Glomerular visceral epithelial cell (primary cell): ENCODE measurements at regions not wholly inside any gene's neighbourhood (a gene's known extent, or its start where the extent isn't known, plus 50 kb on each side); places are given as distances from the start of the nearest gene placed in this dataset.
A peak's percentile ranks its signal among the peaks of the same experiment; 100 is the strongest.

Source experiments
- DNase-seq: peaks from one replicate; pipeline ENCODE4 v3.0.0-alpha.2; 2016; ENCODE audit errors: extremely low spot score

DNA sequence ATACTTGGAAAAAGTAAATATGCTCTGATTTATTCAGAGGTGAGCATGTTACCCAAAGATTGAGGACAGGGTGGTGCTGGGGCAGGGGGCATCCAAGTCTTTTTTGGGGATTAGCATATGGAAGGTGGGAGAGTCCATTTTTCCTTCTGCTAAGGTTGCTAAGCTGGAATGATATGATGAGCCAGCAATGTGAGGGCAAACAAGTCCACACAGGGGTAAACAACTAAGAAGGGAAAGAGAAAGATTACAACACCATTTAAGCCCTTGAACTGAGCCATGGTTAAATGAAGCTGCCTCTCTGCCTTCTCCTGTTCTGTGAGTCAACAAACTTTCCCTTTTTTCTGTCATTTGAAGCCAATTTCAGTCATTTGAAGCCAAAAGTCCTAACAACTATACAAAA is 89.0 kb downstream of the RPL22L1 start:
- no peak for DNase-seq

DNA sequence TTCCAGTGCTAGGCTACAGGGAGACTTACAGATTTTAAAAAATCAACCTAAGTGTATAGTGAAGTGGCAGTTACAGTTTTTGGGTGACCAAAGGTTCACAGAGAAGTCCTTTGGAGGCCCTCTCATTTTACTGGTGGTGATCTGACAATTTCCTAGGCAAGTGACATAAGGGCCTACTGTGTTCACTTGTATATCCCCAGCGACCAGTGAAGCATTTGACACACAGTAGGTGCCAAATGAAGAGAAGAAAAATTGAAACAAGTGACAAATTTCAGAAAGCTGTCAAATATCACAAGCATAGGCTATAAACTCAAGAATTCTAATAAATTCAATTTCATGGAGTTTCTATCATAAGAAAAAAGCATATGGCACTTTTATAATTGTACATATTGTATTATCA is 89.5 kb downstream of the RPL22L1 start:
- no peak for DNase-seq

GRCh38 chr3:170778240-170779217 is 91.5 kb downstream of the RPL22L1 start:
- DNase-seq, result no peak

GRCh38 chr3:170777564-170777926 is 92.5 kb downstream of the RPL22L1 start:
- no peak for DNase-seq

GRCh38 chr3:170776887-170777563 is 93.0 kb downstream of the RPL22L1 start:
- no peak for DNase-seq

GRCh38 chr3:170773682-170774425 is 96.1 kb downstream of the RPL22L1 start:
- no peak for DNase-seq

DNA sequence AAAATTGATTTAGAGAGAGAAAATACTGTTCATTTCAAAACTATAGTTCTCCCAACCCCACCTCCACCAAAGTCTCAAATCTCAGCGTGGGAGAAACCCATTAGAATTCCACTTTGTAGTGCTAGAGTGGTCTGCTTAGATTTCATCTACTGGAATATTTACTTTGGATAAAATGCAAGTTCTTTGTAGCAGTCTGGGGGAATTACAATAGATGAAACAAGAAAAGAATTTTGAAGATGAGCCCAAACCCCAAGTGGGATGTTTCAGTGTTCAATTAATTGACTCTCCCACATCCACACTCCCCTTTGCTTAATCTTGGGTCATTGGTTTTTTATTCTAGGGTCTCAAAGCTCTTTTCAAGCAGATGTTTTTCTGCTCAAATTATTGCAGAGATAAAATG is 97.8 kb downstream of the RPL22L1 start:
- no peak for DNase-seq

DNA sequence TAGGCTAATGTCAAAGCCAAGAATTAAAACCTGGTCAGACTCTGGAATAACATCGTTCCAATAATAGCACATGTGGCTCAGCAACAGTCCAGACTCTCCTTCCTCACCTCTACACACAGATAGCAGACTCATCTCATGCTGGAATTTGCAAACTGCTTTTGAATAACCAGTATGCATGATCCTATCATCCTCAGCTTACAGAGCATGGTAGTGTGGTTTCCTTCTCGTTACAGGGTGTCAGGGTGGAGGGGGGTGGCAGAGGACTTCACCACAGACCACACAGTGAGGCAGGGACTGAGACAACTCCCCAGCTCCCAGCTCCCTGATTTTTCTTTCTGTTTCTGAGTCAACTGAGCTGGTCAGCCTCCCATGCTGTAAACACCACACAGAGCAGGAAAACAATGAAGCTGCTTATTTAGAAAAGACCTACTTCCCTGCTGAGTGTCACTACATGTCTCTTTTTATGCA is 101.6 kb downstream of the RPL22L1 start:
- DNase-seq, result peak; percentile 86

GRCh38 chr3:170767576-170767941 is 102.4 kb downstream of the RPL22L1 start:
- DNase-seq, result no peak

DNA sequence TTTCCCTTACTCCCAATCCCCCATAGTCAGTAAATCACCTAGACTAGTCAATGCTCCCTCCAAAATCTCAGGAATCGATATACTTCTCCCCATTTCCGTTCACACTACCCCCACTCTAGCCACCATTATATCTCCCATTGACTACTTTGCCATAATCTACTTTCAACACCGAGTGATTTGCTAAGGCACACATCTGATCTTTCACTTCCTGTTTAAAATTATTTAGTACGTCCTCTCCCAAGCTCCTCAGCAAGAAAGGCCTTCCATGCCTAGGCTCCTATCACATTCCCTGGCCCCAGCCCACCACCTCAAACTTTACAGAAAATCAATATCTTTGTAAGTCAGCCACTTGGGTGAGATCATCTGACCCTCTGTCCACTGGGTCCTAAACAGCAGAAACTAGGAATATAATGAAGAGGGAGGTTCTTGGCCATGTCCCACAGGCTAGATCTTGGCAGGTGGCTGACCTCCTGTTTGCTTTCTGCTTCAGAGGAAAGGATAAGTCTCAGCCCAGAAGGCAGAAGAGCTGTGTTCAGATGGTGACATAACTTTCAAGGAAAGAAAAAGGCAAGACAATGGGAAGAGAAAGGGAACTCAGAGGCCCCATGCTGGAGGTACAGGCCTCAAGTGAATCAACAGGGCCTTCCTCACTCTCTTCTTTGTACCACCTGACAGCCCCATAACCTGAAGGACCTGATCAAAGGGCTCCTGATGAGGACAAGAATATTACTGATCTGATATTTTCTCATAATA is 103.0 kb downstream of the RPL22L1 start:
- DNase-seq, result no peak

GRCh38 chr3:170766253-170766652 is 103.7 kb downstream of the RPL22L1 start:
- DNase-seq, result peak; percentile 17

- DNase-seq, result no peak
These were observed 104.4 kb downstream of the RPL22L1 start for GRCh38 chr3:170765419-170766078.

DNA sequence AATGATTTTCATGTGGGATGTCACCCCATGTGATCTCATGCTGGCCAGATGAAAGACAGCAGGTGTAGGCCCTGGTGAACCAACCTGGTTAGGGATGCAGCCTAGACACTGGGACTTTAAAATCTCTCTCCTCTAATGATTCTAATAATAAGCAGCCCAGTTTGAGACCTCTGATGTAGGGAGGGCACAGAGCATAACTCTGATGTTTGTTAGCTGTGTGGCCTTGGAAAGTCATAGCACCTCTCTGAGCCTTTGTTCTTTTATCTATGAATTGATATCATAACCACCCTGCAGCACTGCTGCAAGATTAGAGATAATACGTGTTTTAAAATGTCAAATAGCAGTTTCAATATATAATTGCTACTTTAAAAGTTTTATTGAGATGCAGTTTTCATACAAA is 106.0 kb downstream of the RPL22L1 start:
- DNase-seq, result no peak

- no peak for DNase-seq
These were observed 107.9 kb downstream of the RPL22L1 start for GRCh38 chr3:170762064-170762463.

DNA sequence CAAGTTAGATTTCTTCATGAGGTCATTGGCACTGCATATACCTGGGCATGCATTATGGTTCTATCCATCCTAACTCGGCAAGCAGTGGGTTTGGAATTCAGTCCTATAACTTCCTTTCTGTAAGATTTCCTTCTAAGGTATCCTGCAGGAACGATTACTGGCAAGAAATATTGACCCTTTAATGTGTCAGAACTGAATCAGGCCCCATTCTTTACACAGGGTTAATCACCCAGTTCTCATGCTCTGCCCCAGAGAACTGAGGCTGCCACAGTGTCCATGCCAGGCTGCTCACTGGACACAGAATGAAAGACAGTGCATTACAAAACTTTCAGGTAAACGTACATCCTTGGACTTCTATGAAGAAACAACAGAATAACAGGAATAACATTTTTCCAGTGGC is 108.9 kb downstream of the RPL22L1 start:
- no peak for DNase-seq

DNA sequence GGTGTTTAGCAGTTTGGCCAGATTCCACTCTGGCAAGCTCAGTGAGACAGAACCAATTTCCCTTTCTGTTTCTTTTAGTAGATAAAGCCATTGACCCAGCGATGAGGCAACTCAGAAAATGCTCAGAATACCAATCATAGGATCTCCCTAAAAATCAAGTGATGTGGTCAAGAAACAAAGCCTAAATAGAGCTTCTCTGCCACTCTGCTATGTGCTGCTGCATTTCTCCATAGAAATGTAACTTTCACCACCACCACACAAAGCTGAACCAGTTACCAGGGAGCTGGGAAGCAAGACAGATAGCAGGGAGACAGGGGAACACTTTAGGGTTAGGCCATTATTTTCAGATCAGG is 109.8 kb downstream of the RPL22L1 start:
- peak; percentile 47 for DNase-seq

DNA sequence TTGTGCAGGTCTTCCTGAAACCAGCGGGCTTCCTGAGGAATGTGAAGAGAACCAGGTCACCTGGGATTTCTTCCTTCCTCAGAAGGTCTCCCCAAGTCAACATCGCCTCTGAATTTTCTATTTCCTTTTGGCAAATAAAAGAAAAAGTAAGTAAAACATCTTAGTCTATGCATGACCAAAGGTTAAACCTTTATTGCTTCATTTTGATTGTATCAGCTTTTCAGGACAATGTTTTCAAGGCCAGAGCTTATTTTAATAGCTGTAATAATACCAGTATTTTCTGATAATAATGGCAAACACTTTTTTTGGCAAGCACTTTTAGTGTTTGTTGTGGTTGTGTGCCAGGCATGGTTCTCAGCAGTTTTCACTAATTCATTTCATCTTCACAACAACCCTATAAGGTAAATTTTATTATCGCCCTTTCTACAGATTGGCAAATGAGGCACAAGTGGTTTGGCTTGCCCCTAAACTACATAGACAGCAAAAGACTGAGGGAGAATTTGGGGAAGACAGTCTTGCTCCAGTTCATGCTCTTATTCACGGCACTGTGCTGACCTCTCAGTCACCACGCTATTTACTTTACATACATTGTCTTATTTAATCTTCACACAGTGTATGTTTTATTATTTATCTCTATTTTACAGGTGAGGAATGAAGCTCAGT is 110.4 kb downstream of the RPL22L1 start:
- no peak for DNase-seq

DNA sequence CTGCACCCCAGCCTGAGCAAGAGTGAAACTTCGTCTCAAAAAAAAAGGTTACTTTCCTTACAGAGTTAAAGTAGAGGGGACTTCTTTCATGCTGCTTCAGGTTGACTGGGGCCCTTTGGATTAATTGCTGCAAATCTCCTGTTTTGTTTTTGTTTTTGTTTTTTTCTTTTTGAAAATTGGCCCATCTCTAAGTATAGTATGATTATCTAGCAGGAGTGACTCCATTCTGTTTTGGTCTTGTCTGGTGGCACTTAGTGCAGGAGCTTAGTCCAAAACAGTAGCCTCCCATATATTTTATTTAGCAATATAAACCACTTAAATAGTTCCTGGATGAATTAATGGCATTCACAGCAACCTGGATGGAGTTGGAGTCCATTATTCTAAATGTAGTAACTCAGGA is 113.0 kb downstream of the RPL22L1 start:
- DNase-seq, result no peak

- no peak for DNase-seq
These were observed 115.7 kb downstream of the RPL22L1 start for GRCh38 chr3:170754311-170754693.

GRCh38 chr3:170753421-170754310 is 116.3 kb downstream of the RPL22L1 start:
- DNase-seq, result no peak
